Activated T-cell treated with anti-CD3 and anti-CD28 coated beads for 4 hours (primary cell): ENCODE measurements at regions not wholly inside any gene's neighbourhood (a gene's known extent, or its start where the extent isn't known, plus 50 kb on each side); places are given as distances from the start of the nearest gene placed in this dataset.

Experiments used
- DNase-seq: peaks from one replicate; pipeline ENCODE4 v3.0.0-alpha.2; 2020

DNA sequence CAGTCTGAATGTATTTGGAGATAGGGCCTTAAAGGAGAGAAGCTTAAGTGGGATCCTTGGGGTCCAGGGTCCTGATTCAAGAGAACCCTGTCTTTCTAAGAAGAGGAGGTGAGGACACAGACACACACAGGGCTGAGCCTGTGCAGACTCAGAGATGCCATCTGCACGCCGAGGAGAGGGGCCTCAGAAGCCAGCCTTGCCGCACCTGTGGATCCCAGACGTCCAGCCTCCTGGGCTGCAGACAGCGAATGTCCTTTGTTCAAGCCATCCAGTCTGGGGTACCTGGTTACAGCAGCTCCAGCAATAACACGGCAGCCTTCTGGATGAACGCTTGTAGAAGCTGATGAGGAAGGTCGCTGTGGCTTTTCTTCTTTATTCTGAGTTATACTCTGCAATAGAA, 1086.1 kb downstream of the BRD1 start:
- no peak for DNase-seq

- no peak for DNase-seq
These were observed 1086.8 kb downstream of the BRD1 start for GRCh38 chr22:48740731-48741405.

DNA sequence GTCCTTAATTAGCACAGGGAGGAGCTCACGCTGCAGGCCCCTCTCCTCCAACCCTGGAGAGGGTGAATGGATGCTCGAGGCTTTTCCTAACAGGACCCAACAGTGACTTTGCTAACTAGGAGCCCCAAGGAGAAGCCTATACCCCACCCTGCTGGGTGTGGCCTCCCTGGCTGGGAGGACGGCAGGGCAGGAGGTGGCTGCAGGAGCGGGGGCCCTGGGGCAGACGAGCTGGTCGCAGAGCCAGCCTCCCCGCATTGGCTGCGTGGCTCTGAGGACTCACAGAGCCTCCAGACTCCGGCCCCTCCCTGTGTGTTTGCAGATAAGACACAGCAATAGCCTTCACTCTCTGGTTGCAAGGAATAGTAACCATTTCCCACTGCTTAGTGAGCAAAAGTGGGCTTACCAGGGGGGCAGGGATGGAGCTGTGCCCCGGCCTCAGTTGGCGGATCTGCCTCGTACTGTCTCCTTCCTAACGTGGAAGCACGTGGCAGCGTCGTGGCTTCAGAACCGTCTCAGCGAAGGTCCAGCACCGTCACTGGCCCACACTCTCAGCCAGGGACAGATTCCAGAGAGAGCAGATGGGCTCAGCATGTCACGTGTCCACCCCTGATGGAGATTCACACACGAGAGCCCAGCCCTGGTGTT, 1087.5 kb downstream of the BRD1 start:
- DNase-seq: no peak

GRCh38 chr22:48739348-48740085, 1088.2 kb downstream of the BRD1 start:
- no peak for DNase-seq

DNA sequence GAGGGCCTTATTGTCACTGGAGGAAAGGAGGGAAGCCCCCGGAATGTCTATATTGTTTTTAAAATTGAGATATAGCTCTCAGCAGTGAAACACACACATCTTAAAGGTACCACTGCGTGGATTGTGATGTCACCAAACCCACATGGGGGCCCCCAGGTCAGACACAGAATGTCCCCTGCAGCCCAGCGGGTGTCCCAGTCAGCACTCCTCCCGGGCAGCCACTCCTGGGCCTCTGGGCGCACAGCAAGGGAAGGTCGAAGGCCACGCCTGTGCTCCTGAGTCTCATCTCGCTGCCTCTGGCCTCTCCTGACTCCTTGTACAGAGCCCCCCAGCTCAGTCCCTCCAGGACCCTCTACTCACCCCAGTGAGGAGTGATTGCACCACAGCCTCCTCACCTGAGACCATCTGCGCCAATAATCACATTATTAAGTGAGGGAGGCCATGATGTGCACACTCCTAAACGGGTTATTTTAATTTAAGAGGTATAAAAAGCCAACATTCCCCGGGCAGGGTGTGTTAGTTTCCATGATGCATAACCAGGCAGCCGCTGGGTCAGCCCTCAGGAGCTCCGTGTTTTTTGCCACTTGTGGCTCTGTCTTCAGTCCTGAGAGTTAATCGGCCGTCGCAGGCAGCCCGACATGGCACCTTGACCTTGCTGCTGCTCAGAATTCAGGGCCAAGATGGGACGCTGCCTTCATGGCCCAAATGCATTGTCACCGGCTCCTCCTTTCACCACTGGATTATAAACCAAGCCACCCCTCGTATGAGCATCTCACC, 1089.3 kb downstream of the BRD1 start:
- no peak for DNase-seq

DNA sequence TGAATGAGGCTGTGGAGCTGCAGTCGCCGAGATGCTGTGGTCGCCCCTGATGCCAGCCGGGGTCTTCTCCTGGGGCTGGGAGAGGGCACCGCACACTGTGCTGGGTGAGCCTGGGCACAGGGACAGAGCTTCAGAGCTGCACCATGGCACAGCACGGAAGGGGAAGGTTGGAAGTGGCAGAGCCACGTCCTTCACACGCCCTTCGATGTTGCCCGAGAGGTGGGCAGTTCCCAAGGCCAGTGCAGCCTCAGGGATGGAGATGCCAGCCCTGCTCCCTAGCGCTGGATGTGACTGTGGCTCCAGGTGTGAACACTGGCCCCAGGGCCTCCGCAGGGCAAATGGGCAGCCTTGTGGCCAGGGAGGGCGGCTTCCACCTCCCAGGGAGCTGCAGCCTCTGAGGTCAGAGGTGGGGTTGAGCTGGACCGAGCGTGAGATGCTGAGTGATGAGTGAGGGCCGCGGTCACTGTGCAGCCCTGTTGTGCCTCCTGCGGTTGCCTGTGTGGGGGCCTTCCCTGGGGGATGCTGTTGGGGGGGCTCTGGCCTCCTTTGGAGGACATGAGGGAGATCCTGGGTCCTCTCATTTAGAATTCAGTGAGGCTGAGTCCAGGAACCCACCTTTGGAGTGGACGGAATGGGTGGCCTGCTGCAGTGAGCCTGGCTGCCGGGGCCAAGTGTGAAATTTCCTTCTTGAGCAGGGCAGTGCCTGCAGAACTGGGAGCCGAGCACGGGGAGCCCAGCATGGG, 1090.0 kb downstream of the BRD1 start:
- no peak for DNase-seq

DNA sequence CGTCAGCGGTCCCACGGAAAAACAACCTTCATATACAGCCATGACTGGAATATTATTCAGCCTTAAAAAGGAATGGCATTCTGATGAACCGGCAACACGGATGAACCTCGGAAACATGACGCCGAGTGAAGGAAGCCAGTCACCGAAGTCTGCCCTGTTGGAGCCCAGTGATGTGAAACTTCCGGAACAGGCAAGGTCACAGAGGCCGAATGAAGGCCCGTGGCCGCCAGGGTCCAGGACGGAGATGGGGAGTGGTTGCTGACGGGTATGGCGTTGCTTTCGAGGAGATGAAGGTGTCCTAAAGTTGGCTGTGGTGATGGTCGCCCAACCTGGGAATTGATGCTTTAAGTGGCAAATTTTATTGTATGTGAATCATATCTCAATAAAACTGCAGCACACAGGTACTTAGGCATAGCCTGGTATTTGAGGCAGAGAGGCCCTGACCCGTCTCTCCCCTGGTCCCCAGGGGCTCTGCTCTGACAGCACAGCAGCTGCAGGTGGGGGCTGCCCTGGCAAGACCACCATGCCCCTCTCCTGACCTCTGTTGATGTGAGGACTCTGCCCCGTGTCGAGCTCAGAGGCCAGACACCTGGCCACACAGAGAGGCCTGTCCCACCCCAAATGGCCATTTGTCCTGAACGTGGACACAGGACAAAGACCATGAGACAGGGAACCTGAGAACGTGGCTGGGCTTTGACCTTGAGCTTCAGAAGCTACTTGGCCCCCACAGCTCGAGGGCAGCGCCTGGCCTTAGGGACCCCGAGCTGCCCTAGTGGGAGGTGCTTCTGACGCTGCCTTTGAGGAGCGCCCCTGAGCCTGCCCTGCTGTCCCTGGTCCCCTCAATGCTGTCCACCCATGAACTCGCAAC, 1090.8 kb downstream of the BRD1 start:
- DNase-seq: no peak

GRCh38 chr22:48734961-48735360, 1092.7 kb downstream of the BRD1 start:
- DNase-seq: no peak

DNA sequence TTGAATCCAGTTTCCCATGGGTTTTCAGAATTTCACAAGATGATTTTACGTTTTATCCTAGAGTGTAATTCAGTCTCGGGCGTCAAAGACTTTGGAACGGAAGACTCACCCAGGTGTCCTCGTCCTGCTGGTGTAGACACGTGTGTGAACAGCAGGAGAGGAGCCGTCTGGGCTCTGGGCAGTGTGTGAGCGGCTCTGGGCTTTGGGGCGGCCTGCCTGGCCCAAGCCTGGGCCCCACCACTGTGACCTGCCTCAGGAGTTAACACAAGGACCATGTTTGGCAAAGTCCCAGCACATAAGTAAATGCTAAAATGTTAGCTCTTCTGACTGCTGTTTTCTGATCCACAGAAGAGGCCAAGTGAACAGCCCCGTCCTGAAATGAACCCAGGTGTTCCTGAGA, 1093.3 kb downstream of the BRD1 start:
- no peak for DNase-seq

DNA sequence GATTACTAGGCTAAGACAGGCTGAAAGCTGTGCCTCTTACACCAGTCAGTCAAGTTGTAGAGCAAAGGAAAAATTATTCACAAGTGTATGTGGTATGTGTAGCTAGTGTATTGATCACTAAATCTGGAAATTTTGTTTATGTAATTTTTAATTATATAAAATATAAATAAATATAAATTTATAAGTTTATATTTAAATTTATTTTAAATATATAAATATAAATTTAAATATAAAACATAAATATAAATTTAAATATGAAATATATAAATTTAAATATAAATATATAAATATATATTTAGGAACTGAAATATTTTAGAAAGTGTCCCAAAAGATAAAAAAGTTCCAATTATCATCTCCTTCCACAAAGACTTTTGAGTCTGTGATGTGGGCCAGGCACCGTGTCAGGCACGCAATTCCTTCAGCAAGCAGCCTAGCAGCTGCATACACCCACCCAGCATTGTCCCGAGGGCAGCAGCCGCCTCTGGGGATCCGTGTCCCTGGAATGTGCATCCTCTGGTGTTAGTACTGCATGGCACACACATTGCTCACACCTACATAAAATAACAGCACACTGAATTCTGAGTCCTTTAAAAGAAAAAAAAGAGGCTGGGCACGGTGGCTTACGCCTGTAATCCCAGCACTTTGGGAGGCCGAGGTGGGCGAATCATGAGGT, 1098.0 kb downstream of the BRD1 start:
- DNase-seq: no peak

- no peak for DNase-seq
These were observed 1100.1 kb downstream of the BRD1 start for GRCh38 chr22:48727454-48728058.

GRCh38 chr22:48724899-48725298, 1102.8 kb downstream of the BRD1 start:
- DNase-seq: no peak

GRCh38 chr22:48722661-48723060, 1105.0 kb downstream of the BRD1 start:
- no peak for DNase-seq

- no peak for DNase-seq
These were observed 1106.3 kb downstream of the BRD1 start for GRCh38 chr22:48721395-48721669.

GRCh38 chr22:48720662-48721394, 1106.8 kb downstream of the BRD1 start:
- DNase-seq: no peak

DNA sequence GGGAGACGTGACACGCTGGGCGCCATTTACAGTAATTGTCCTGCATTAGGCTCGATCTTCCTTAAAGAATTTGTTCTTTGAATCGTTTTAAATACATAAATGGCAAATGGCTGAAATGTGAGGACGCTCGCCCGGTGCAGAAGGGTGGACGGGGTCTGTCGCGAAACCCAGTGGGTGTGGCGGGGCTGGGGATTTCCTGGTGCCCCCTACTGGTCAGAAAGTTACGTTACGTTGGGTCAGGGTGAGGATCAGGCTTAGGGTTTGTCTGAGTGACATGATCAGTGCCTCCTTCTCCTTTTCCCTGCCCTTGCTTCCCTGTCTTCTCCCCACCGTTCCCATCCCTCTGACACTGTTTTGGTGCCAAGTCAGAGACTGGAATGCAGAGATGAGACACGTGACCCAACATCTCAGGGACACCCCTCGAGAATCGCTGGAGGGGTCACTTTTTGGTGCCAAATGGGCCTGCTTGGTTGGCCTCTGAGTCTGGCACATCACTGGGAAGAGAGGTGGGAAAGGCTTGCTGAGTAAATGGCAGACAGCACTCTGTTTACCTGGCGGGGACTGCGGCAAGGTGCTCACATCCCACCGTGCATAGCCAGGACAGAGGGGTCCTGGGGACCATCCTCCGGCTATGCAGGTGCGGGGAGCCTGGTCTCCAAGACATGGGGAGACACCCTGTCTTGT, 1107.6 kb downstream of the BRD1 start:
- no peak for DNase-seq

- DNase-seq: no peak
These were observed 1108.7 kb downstream of the BRD1 start for GRCh38 chr22:48718818-48719500.

- DNase-seq: no peak
These were observed 1109.5 kb downstream of the BRD1 start for GRCh38 chr22:48717883-48718817.
